Brain microvascular endothelial cell (primary cell): ENCODE measurements at regions not wholly inside any gene's neighbourhood (a gene's known extent, or its start where the extent isn't known, plus 50 kb on each side); places are given as distances from the start of the nearest gene placed in this dataset.
"Not testable (repeated sequence)": the region's sequence is repeated elsewhere in the genome, so short reads cannot be mapped to it uniquely, and the experiment has no call there.

Experiments used
- DNase-seq: peaks from one replicate; pipeline ENCODE4 v3.0.0-alpha.2; 2020
- H3K27ac ChIP-seq: fragments of 250-450 bp; sonication (Bioruptor Pico); 2 replicates; pipeline ENCODE4 v1.5.1; 2020; ENCODE audit warnings: mild to moderate bottlenecking, moderate library complexity
- H3K27me3 ChIP-seq: fragments of 250-450 bp; sonication (Bioruptor Pico); replicated peaks from 2 replicates; pipeline ENCODE4 v1.5.1; 2020; ENCODE audit warnings: mild to moderate bottlenecking
- H3K36me3 ChIP-seq: fragments of 250-450 bp; sonication (Bioruptor Pico); replicated peaks from 2 replicates; pipeline ENCODE4 v1.5.1; 2020; ENCODE audit warnings: mild to moderate bottlenecking
- H3K4me3 ChIP-seq: 2 replicates; pipeline ENCODE4 v1.5.1; 2011; ENCODE audit warnings: low read depth, mild to moderate bottlenecking, control low read depth, low read length, moderate library complexity
- in situ Hi-C: cut with HindIII; loops from 2 replicates; pipeline ENCODE4 v1.10.0; 2017; ENCODE audit warnings: low sequenced_read_pairs, low pct_ligation_motif_present
- TF ChIP-seq, protein P1 (sequence below): IDR thresholded peaks from 2 replicates; pipeline ENCODE4 v1.5.1; 2011; ENCODE audit warnings: low read depth, mild to moderate bottlenecking, moderate library complexity, low read length, control low read depth, inconsistent platforms; ENCODE audit errors: missing control alignments

DNA sequence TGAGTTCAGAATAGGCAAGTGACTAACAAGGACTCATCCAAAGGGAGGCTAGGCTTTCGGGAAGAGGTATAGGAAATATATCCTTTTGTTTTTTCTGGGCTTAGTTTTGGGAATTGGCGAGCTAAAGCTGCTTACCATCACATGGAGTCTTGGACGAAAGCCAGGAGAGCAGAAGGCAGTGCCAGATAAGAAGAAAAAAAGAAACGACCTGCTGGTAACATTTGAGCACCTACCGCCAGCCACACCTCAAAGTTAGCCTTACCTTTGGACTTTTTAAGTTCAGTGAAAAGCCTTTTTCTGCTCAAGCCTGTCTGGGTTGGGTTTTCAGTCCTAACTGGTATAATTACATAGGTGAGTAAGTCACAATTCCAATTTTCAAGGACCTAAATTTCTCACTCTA lies 85.1 kb upstream of the LCORL start:
- Histone ChIP-seq H3K4me3 (no peak overlapping the region), H3K27ac (no peak overlapping the region), H3K36me3 (no peaks in the 10 kb centered on the region), H3K27me3 (no peaks in the 10 kb centered on the region)
- TF ChIP-seq, protein P1, sequence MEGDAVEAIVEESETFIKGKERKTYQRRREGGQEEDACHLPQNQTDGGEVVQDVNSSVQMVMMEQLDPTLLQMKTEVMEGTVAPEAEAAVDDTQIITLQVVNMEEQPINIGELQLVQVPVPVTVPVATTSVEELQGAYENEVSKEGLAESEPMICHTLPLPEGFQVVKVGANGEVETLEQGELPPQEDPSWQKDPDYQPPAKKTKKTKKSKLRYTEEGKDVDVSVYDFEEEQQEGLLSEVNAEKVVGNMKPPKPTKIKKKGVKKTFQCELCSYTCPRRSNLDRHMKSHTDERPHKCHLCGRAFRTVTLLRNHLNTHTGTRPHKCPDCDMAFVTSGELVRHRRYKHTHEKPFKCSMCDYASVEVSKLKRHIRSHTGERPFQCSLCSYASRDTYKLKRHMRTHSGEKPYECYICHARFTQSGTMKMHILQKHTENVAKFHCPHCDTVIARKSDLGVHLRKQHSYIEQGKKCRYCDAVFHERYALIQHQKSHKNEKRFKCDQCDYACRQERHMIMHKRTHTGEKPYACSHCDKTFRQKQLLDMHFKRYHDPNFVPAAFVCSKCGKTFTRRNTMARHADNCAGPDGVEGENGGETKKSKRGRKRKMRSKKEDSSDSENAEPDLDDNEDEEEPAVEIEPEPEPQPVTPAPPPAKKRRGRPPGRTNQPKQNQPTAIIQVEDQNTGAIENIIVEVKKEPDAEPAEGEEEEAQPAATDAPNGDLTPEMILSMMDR: no peak
- in situ Hi-C loops: no loop called here
- DNase-seq: no peak

DNA sequence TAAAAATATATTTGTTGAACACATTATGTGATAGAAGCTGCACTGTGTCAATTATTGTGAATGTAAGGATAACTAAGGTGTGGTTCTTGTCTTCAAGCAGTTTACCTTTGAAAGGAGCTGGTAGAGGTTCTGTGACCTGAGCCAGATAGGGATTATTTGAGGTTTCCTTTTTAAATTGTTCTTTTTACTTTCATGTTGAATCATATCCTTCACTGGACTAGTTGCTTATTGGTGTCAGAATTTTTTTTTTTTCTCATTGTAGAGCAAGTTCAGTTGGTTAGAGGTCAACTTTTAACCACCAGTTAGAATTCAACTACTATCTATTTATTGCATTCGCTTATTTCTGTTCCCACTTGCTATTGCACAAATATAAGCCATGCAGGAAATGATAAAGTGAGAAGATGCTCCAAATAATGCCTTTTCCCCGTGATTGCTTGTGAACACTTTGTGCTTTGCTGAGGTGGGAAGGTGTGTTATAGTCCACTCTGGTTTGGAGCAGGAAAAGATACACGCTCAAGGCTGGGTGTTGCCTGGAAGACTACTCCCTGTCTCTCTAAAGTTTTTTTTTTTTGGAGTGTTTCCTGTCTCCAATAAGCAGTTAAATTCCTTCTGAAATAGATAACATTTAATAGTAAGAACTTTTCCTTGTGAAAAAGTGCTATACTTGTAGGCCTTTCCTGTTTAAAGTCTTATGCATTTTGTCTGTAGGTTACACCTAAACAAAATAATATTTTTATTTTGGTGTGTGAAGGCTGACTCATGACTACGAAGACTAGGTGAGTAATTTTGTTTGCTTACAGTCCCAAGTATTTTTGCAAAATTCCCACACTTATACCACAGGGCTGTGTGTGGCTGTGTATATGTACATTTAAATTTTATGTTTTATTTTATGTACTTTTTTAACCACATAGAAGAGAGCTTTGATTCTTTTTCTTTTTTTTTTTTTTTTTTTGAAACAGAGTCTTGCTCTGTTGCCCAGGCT lies 83.8 kb upstream of the LCORL start:
- no peaks in the 10 kb centered on the region for H3K27me3 ChIP-seq
- TF ChIP-seq, protein P1: no peak
- no peak overlapping the region for H3K27ac ChIP-seq
- H3K36me3 ChIP-seq: no peaks in the 10 kb centered on the region
- no peak overlapping the region for H3K4me3 ChIP-seq
- in situ Hi-C loops: no loop called here
- DNase-seq: no peak

DNA sequence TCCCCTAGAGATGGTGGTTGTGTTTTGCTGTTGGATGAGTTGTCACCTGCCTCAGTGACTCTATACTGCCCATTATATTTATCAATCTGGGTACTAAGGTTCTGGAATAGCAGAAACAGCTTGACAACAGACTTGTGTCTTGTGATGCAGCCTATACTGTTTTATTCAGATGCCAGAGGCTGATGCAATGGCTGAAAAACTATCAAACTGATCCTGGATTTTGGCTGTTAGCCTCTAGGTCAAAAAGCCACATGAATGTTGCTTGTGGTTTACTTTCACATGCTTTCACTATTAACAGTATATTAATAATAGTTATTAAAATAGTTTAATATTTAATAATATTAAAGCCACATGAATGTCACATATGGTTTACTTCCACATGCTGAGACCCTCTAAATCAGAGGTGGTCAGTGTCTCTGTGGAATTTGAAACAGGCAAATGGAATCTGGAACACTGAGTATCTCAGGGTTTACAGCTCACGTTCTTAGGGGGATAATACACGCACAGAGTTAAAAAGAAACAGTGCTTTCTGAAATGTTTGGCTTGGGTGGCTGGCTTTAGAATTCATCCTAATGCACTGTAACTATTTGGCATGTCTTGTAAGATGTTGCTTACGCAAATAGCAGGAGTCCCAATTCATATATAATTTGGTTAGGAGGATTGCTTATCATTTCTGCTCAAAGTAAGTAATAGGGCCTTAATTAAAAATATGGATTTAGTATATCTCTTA lies 82.5 kb upstream of the LCORL start:
- DNase-seq: no peak

DNA sequence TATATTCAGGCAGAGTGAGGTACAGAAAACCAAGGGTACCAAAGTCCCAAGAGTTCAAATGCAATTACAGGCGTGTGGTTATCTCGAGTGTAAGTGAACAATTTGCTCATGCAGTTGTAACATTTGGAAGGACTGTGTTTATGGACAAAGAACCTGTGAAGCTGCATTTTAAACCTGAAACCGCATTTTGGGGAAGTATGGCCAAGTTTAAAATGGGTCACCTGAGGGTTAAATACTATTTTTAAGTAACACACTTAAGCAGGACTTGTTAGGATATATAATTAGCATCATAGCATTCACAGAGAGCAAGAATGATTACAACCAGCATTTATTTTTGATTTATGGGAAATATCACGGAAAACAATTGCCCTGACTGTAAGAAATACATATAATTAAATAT lies 79.1 kb upstream of the LCORL start:
- no peaks in the 10 kb centered on the region for H3K36me3 ChIP-seq
- TF ChIP-seq, protein P1: no peak
- no peak overlapping the region for H3K27ac ChIP-seq
- H3K27me3 ChIP-seq: no peaks in the 10 kb centered on the region
- no peak for DNase-seq
- H3K4me3 ChIP-seq: no peak overlapping the region
- in situ Hi-C loops: no loop called here

More for the DNA sequence above, 82.5 kb upstream of the LCORL start:
- Histone ChIP-seq H3K36me3 (no peaks in the 10 kb centered on the region), H3K27me3 (no peaks in the 10 kb centered on the region), H3K27ac (no peak overlapping the region), H3K4me3 (no peak overlapping the region)
- in situ Hi-C loops: no loop called here
- TF ChIP-seq, protein P1: no peak

DNA sequence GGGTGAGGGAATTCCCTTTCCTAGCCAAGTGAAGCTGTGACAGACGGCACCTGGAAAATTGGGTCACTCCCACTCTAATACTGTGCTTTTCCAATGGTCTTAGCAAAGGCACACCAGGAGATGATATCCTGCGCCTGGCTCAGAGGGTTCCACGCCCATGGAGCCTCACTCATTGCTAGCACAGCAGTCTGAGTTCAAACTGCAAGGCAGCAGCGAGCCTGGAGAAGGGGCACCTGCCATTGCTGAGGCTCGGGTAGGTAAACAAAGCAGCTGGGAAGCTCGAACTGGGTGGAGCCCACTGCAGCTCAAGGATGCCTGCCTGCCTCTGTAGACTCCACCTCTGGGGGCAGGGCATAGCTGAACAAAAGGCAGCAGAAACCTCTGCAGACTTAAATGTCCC lies 68.9 kb upstream of the LCORL start:
- not testable (repeated sequence) for H3K27me3 ChIP-seq, DNase-seq

DNA sequence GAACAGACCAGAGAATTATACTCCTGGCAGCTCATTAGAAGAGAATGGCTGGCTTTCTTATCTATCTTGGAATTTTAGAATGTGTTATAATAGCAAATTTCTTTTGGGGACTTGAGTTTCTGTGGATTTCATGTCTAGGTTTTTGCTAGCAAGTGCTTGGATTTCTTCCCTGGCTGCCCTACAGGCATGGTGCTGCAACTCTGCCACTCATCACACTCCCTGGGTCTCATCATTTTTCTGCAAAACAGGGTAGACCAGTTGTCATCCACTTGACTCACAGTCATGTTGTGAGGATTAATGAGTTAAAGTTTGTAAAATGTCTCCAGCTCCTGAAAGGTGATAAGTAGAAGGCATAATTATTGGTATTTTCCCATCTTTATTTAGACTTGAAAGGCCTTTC lies 60.7 kb upstream of the LCORL start:
- in situ Hi-C loops: no loop called here
- no peak overlapping the region for H3K4me3 ChIP-seq
- no peaks in the 10 kb centered on the region for H3K36me3 ChIP-seq
- no peaks in the 10 kb centered on the region for H3K27me3 ChIP-seq
- TF ChIP-seq, protein P1: no peak
- no peak for DNase-seq
- no peak overlapping the region for H3K27ac ChIP-seq

More for the DNA sequence above, 68.9 kb upstream of the LCORL start:
- in situ Hi-C loops, H3K4me3 ChIP-seq, H3K27ac ChIP-seq, H3K36me3 ChIP-seq: not testable (repeated sequence)
